Gastrocnemius medialis (tissue), 4 donors: ENCODE measurements at regions not wholly inside any gene's neighbourhood (a gene's known extent, or its start where the extent isn't known, plus 50 kb on each side); places are given as distances from the start of the nearest gene placed in this dataset.

Experiments used
- CTCF ChIP-seq, 5 experiments: fragments of 450-650 bp in 3 of 5; fragments of 200-600 bp in 2 of 5; sonication (generic) in 2 of 5; IDR thresholded peaks in 4 of 5; conservative IDR thresholded peaks in 1 of 5; 1 replicate in 4 of 5; 2 replicates in 1 of 5; pipeline ENCODE4 v1.5.1; 2016 to 2019; ENCODE audit warnings: antibody characterized with exemption in 5 of 5, mild to moderate bottlenecking in 3 of 5, moderate library complexity in 3 of 5
- POLR2A ChIP-seq, 2 donors: fragments of 450-650 bp; IDR thresholded peaks; one replicate each; pipeline ENCODE4 v1.6.1; 2017; ENCODE audit warnings: antibody characterized with exemption in 2 of 2, mild to moderate bottlenecking in 2 of 2, moderate library complexity in 2 of 2

- TF ChIP-seq CTCF (IDR thresholded peaks at IDR 0.05 in 4 of 5, conservative IDR thresholded peaks at IDR 0.05 in 1 of 5): no peak
- no peak for TF ChIP-seq POLR2A (IDR thresholded peaks at IDR 0.05)
Observed at GRCh38 chr13:82364525-82364924, 1517.7 kb downstream of the SLITRK1 start.
